ENCODE measurements at regions not wholly inside any gene's neighbourhood (a gene's known extent, or its start where the extent isn't known, plus 50 kb on each side); places are given as distances from the start of the nearest gene placed in this dataset.

GRCh38 chr4:33226133-33226532 lies 2506.0 kb downstream of the PCDH7 start (continued):
- TF ChIP-seq TBP (IDR thresholded peaks at IDR 0.05; ENCODE audit: low read depth, low read length): no peak
- no peak for TF ChIP-seq JUN (IDR thresholded peaks at IDR 0.05; ENCODE audit: low read depth, low read length)
- no peak for TF ChIP-seq POU5F1 (IDR thresholded peaks at IDR 0.05; ENCODE audit: low read depth, low read length)
- TF ChIP-seq RXRA (IDR thresholded peaks at IDR 0.05; ENCODE audit: insufficient read depth, low read depth, low read length): no peak
- no peak for TF ChIP-seq SIN3A (conservative IDR thresholded peaks at IDR 0.05 in 1 of 2, IDR thresholded peaks at IDR 0.05 in 1 of 2; ENCODE audit: low read depth in 1 of 2, low read length in 2 of 2)
